ENCODE measurements at regions not wholly inside any gene's neighbourhood (a gene's known extent, or its start where the extent isn't known, plus 50 kb on each side); places are given as distances from the start of the nearest gene placed in this dataset.

DNA sequence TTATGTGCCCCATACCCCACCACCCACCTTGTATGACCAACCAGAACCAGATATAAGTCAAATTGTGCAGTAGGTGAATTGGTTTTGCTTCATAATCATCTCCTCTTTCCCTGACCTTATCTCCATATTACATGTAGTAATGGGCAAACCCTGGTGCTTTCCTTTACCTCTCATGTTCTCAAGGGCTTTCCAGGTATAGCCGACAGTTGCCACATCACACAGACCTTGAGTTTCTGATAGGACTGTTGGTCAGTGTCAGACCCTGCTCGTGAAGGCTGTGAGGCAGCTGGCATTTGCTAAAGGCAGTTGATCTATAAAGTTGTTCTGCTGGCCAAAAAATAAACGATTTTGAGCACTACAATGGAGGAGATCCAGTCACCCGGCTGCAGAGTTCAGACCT lies 145.9 kb downstream of the ALX1 start:
- TF ChIP-seq, protein P1, sequence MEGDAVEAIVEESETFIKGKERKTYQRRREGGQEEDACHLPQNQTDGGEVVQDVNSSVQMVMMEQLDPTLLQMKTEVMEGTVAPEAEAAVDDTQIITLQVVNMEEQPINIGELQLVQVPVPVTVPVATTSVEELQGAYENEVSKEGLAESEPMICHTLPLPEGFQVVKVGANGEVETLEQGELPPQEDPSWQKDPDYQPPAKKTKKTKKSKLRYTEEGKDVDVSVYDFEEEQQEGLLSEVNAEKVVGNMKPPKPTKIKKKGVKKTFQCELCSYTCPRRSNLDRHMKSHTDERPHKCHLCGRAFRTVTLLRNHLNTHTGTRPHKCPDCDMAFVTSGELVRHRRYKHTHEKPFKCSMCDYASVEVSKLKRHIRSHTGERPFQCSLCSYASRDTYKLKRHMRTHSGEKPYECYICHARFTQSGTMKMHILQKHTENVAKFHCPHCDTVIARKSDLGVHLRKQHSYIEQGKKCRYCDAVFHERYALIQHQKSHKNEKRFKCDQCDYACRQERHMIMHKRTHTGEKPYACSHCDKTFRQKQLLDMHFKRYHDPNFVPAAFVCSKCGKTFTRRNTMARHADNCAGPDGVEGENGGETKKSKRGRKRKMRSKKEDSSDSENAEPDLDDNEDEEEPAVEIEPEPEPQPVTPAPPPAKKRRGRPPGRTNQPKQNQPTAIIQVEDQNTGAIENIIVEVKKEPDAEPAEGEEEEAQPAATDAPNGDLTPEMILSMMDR (IDR thresholded peaks at IDR 0.05): no peak
- TF ChIP-seq POLR2A (IDR thresholded peaks at IDR 0.05): no peak
